ENCODE measurements at regions not wholly inside any gene's neighbourhood (a gene's known extent, or its start where the extent isn't known, plus 50 kb on each side); places are given as distances from the start of the nearest gene placed in this dataset.

DNA sequence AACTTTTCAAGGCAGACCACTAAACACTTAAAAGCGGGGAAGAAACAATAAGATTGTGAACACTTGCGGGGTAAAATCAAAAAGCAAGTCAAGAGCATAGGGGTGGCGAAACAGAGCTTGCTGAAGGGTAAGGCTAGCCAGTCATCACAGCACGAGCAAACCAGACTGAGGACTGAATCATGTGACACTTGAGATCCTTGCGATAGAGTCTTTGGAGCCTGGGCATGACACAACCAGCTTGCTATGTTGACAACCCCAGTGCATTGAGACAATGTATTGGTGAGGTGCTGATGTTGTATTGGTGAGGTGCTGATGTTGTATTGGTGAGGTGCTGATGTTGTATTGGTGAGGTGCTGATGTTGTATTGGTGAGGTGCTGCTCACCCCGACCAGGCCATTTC lies 72.3 kb downstream of the SLIT2 start:
- TF ChIP-seq, protein P1, sequence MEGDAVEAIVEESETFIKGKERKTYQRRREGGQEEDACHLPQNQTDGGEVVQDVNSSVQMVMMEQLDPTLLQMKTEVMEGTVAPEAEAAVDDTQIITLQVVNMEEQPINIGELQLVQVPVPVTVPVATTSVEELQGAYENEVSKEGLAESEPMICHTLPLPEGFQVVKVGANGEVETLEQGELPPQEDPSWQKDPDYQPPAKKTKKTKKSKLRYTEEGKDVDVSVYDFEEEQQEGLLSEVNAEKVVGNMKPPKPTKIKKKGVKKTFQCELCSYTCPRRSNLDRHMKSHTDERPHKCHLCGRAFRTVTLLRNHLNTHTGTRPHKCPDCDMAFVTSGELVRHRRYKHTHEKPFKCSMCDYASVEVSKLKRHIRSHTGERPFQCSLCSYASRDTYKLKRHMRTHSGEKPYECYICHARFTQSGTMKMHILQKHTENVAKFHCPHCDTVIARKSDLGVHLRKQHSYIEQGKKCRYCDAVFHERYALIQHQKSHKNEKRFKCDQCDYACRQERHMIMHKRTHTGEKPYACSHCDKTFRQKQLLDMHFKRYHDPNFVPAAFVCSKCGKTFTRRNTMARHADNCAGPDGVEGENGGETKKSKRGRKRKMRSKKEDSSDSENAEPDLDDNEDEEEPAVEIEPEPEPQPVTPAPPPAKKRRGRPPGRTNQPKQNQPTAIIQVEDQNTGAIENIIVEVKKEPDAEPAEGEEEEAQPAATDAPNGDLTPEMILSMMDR (IDR thresholded peaks at IDR 0.05), result no peak
- TF ChIP-seq POLR2A (IDR thresholded peaks at IDR 0.05), result no peak
- no peak for TF ChIP-seq POLR2AphosphoS5 (IDR thresholded peaks at IDR 0.05)
- TF ChIP-seq EP300 (IDR thresholded peaks at IDR 0.05), result no peak

All from suprapubic skin (tissue), 4 donors.